DMS53 (cell line): ENCODE measurements at regions not wholly inside any gene's neighbourhood (a gene's known extent, or its start where the extent isn't known, plus 50 kb on each side); places are given as distances from the start of the nearest gene placed in this dataset.

Source experiments
- DNase-seq: peaks from one replicate; lab custom pipeline; 2025; lab: John Stamatoyannopoulos, UW

- no peak for DNase-seq
Measured at GRCh38 chr12:127885954-127886750, 380.8 kb upstream of the TMEM132C start.

GRCh38 chr12:127886827-127887226, 380.1 kb upstream of the TMEM132C start:
- no peak for DNase-seq

GRCh38 chr12:127888943-127889719, 377.8 kb upstream of the TMEM132C start:
- no peak for DNase-seq

- peak; percentile 26 for DNase-seq
Measured at GRCh38 chr12:127893895-127894609, 372.9 kb upstream of the TMEM132C start.

- no peak for DNase-seq
Measured at GRCh38 chr12:127896661-127897060, 370.3 kb upstream of the TMEM132C start.

GRCh38 chr12:127898616-127899015, 368.4 kb upstream of the TMEM132C start:
- peak; percentile 5 for DNase-seq

GRCh38 chr12:127899971-127900370, 367.0 kb upstream of the TMEM132C start:
- no peak for DNase-seq

- no peak for DNase-seq
Measured at GRCh38 chr12:127900386-127900785, 366.6 kb upstream of the TMEM132C start.

GRCh38 chr12:127903146-127903545, 363.8 kb upstream of the TMEM132C start:
- DNase-seq: no peak

GRCh38 chr12:127909041-127909440, 357.9 kb upstream of the TMEM132C start:
- DNase-seq: no peak

GRCh38 chr12:127911291-127911690, 355.7 kb upstream of the TMEM132C start:
- no peak for DNase-seq

GRCh38 chr12:127912035-127912665, 354.8 kb upstream of the TMEM132C start:
- DNase-seq: no peak

- no peak for DNase-seq
Measured at GRCh38 chr12:127923501-127923900, 343.5 kb upstream of the TMEM132C start.

GRCh38 chr12:127925971-127926370, 341.0 kb upstream of the TMEM132C start:
- DNase-seq: peak; percentile 26

GRCh38 chr12:127928178-127928577, 338.8 kb upstream of the TMEM132C start:
- DNase-seq: no peak

GRCh38 chr12:127928615-127929571, 338.1 kb upstream of the TMEM132C start:
- no peak for DNase-seq

- no peak for DNase-seq
Measured at GRCh38 chr12:127930122-127930521, 336.8 kb upstream of the TMEM132C start.

GRCh38 chr12:127934409-127934808, 332.6 kb upstream of the TMEM132C start:
- DNase-seq: no peak

- DNase-seq: no peak
Measured at GRCh38 chr12:127936463-127936862, 330.5 kb upstream of the TMEM132C start.

- no peak for DNase-seq
Measured at GRCh38 chr12:127941332-127941731, 325.6 kb upstream of the TMEM132C start.

- no peak for DNase-seq
Measured at GRCh38 chr12:127942981-127943380, 324.0 kb upstream of the TMEM132C start.
